Transverse colon (tissue), 4 donors: ENCODE measurements at regions not wholly inside any gene's neighbourhood (a gene's known extent, or its start where the extent isn't known, plus 50 kb on each side); places are given as distances from the start of the nearest gene placed in this dataset.

ENCODE experiments used
- DNase-seq: peaks from one replicate; pipeline ENCODE4 v3.0.0-alpha.2; 2019
- H3K27ac ChIP-seq, 4 donors: fragments of 200-600 bp; sonication (generic); 2 replicates each; pipeline ENCODE4 v1.5.1; 2016 to 2018; ENCODE audit warnings: inconsistent platforms in 4 of 4
- H3K27me3 ChIP-seq: fragments of 200-600 bp; sonication (generic); 2 replicates; pipeline ENCODE4 v1.5.1; 2017; ENCODE audit warnings: inconsistent platforms
- H3K36me3 ChIP-seq, 4 donors: fragments of 200-600 bp; sonication (generic); 2 replicates each; pipeline ENCODE4 v1.5.1; 2017 to 2019; ENCODE audit warnings: inconsistent platforms in 4 of 4
- H3K4me1 ChIP-seq, 4 donors: fragments of 200-600 bp; sonication (generic); 2 replicates each; pipeline ENCODE4 v1.5.1; 2017 to 2020; ENCODE audit warnings: inconsistent platforms in 4 of 4
- H3K4me3 ChIP-seq, 4 donors: fragments of 200-600 bp; sonication (generic); 1 replicate in 1 of 4; 2 replicates in 3 of 4; pipeline versions ENCODE4 v1.5.1 to v1.6.1; 2017 to 2019; ENCODE audit warnings: inconsistent platforms in 4 of 4
- H3K9me3 ChIP-seq, 2 donors: fragments of 200-600 bp; sonication (generic); 2 replicates each; pipeline ENCODE4 v1.5.1; 2017 to 2019; ENCODE audit warnings: inconsistent platforms in 2 of 2
- EP300 ChIP-seq: sonication (generic); formaldehyde crosslinking; IDR thresholded peaks from one replicate; pipeline ENCODE4 v1.6.1; 2017; ENCODE audit warnings: antibody characterized with exemption, low read depth
- POLR2A ChIP-seq: fragments of 450-650 bp; IDR thresholded peaks from one replicate; pipeline ENCODE4 v1.6.1; 2016; ENCODE audit warnings: antibody characterized with exemption, mild to moderate bottlenecking, moderate library complexity
- POLR2AphosphoS5 ChIP-seq, 3 donors: sonication (generic); formaldehyde crosslinking; IDR thresholded peaks; one replicate each; pipeline ENCODE4 v1.6.1; 2016; ENCODE audit warnings: antibody characterized with exemption in 3 of 3
- WGBS, 2 donors: methylation state at CpG; one replicate each; pipeline ENCODE4 v1.1.5; 2018; ENCODE audit warnings: low coverage in 1 of 2; 5-methylcytosine and 5-hydroxymethylcytosine counted together
- in situ Hi-C, 4 donors: fragments of 200-750 bp; cut with MboI; loops; one replicate each; pipeline versions ENCODE4 v1.15.0 to v1.15.1; 2017; ENCODE audit warnings: low sequenced_read_pairs in 3 of 4, low pct_ligation_motif_present in 1 of 4, low pct_unique_long_range_greater_than_20kb in 1 of 4
- intact Hi-C: fragments of 100-400 bp; cut with DNase I; formaldehyde crosslinking; loops from one replicate; pipeline ENCODE4 v1.15.1; 2023; ENCODE audit warnings: low total_unique reads
- TF ChIP-seq, protein P1 (sequence below), 5 experiments: fragments of 200-600 bp in 3 of 5; fragments of 450-650 bp in 2 of 5; sonication (generic) in 3 of 5; IDR thresholded peaks; 1 replicate in 2 of 5; 2 replicates in 3 of 5; pipeline ENCODE4 v1.5.1; 2016 to 2017; ENCODE audit warnings: antibody characterized with exemption in 5 of 5, inconsistent platforms in 3 of 5, mild to moderate bottlenecking in 2 of 5, moderate library complexity in 1 of 5

DNA sequence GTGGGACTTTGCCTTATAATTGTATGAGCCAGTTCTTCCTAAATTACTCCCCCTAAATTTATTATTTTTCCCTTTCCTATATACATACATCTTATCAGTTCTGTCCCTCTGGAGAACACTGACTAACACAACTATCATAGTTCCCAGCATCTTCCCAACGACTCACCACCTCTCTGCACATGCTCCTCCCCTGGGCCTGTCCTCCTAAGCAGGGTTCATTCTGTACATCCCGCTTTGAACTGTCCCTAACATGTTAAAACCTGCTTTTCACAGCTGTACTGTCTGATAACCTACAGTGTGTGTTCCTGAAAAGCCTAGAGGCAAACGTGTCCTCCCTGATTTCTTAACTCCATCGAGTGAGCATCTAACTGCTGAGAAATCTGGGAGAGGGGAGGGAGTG, 141.7 kb downstream of the EFNB2 start:
- Histone ChIP-seq H3K9me3 (no peaks in the 10 kb centered on the region), H3K27ac (no peak overlapping the region), H3K36me3 (no peaks in the 10 kb centered on the region), H3K27me3 (no peaks in the 10 kb centered on the region), H3K4me3 (no peak overlapping the region), H3K4me1 (peaks cover 0 to 10% (median 0%) of the 10 kb centered on the region in 4 donors)
- TF ChIP-seq, protein P1, sequence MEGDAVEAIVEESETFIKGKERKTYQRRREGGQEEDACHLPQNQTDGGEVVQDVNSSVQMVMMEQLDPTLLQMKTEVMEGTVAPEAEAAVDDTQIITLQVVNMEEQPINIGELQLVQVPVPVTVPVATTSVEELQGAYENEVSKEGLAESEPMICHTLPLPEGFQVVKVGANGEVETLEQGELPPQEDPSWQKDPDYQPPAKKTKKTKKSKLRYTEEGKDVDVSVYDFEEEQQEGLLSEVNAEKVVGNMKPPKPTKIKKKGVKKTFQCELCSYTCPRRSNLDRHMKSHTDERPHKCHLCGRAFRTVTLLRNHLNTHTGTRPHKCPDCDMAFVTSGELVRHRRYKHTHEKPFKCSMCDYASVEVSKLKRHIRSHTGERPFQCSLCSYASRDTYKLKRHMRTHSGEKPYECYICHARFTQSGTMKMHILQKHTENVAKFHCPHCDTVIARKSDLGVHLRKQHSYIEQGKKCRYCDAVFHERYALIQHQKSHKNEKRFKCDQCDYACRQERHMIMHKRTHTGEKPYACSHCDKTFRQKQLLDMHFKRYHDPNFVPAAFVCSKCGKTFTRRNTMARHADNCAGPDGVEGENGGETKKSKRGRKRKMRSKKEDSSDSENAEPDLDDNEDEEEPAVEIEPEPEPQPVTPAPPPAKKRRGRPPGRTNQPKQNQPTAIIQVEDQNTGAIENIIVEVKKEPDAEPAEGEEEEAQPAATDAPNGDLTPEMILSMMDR (IDR thresholded peaks at IDR 0.05) = no peak
- TF ChIP-seq POLR2A (no peak), POLR2AphosphoS5 (IDR thresholded peaks at IDR 0.05) (no peak), EP300 (no peak)
- WGBS, 2 donors = 56 to 85% methylated on average over 2 to 4 of the region's 4 CpGs
- in situ Hi-C loops = no loop called here
- no peak for DNase-seq
- intact Hi-C loops = no loop called here

DNA sequence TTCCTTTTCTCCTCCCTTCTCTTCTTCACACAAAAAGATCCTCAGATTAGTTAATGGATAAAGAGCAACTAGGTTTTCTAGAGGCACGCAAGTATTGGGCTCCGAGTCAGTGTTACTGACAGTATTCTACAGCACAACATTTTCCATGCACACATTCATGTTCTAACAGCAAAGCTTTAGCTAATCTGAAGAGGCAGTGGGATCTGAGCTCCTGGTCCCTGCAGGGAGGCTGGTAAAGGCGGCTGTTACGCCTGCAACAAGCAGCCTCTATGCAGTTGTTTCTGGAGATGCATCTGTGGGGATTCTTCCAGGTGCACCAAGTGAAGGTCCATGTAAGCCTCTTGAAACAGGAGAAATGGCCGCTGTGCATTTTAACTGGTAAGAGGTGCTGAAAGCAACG, 143.8 kb downstream of the EFNB2 start:
- in situ Hi-C loops = no loop called here
- Histone ChIP-seq H3K27me3 (no peaks in the 10 kb centered on the region), H3K9me3 (no peaks in the 10 kb centered on the region), H3K27ac (no peak overlapping the region), H3K36me3 (no peaks in the 10 kb centered on the region), H3K4me1 (peaks cover 0 to 10% (median 0%) of the 10 kb centered on the region in 4 donors), H3K4me3 (no peak overlapping the region)
- 91 to 92% methylated on average over 4 to 6 of the region's 6 CpGs for WGBS, 2 donors
- intact Hi-C loops = no loop called here
- TF ChIP-seq POLR2AphosphoS5 (IDR thresholded peaks at IDR 0.05) = no peak
- TF ChIP-seq POLR2A = no peak
- TF ChIP-seq, protein P1 (IDR thresholded peaks at IDR 0.05) = no peak
- no peak for TF ChIP-seq EP300
- no peak for DNase-seq

DNA sequence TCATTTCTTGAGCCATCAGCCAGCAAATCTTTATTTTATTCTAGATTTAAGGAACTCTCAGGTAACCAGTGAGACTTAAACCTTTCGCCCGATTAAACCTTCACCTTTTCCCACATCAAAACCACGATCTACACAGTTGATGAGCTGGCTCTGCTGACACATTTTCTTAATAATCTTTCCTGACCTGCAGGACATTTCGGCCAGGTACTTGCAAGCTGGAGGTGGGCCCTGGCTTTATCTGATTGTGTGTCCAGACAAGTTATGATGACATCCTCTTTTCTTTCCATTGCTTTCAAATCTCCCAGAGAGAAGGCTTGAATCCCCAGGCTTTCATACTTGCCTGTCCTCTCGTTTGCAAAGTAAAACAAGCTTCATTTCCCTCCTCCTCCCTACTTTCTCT, 144.2 kb downstream of the EFNB2 start:
- whole genome bisulfite sequencing, 2 donors = 86 to 95% methylated on average over 3 to 5 of the region's 5 CpGs
- no peak for TF ChIP-seq POLR2AphosphoS5 (IDR thresholded peaks at IDR 0.05)
- TF ChIP-seq EP300 = no peak
- TF ChIP-seq, protein P1 (IDR thresholded peaks at IDR 0.05) = no peak
- TF ChIP-seq POLR2A = no peak
- Histone ChIP-seq H3K4me3 (no peak overlapping the region), H3K27me3 (no peaks in the 10 kb centered on the region), H3K36me3 (no peaks in the 10 kb centered on the region), H3K27ac (no peak overlapping the region), H3K4me1 (peaks cover 0 to 10% (median 0%) of the 10 kb centered on the region in 4 donors), H3K9me3 (no peaks in the 10 kb centered on the region)
- in situ Hi-C loops = no loop called here
- intact Hi-C loops = no loop called here
- no peak for DNase-seq

DNA sequence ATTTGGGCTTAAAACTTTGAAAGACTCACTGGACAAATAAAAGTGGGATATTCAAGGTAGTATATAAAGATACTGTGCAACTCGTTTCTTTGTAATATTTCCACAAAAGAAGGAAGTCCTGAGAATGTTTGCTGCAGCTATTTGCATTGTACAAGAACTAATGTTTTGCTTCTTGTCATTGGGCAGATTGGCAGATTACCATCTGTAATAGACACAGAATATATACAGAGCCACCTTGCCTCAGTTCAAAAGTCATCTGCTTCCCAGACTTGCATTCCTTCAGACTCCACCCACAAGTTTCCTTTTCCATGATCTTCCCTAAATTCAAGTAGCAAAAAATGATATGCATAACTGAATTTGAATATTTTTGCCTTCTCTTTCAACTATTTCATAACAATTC, 145.1 kb downstream of the EFNB2 start:
- DNase-seq = no peak
- intact Hi-C loops (no loop called here), in situ Hi-C loops (no loop called here)
- no peak overlapping the region for H3K4me3 ChIP-seq
- H3K36me3 ChIP-seq = no peaks in the 10 kb centered on the region
- peaks cover 0 to 10% (median 0%) of the 10 kb centered on the region in 4 donors for H3K4me1 ChIP-seq
- H3K27me3 ChIP-seq = no peaks in the 10 kb centered on the region
- H3K27ac ChIP-seq = no peak overlapping the region
- WGBS, 2 donors = 0 to 35% methylated on average over 1 of the region's 1 CpG
- no peaks in the 10 kb centered on the region for H3K9me3 ChIP-seq
- no peak for TF ChIP-seq POLR2AphosphoS5 (IDR thresholded peaks at IDR 0.05)
- TF ChIP-seq EP300 = no peak
- TF ChIP-seq, protein P1 (IDR thresholded peaks at IDR 0.05) = no peak
